Endothelial cell of umbilical vein (primary cell): ENCODE measurements at regions not wholly inside any gene's neighbourhood (a gene's known extent, or its start where the extent isn't known, plus 50 kb on each side); places are given as distances from the start of the nearest gene placed in this dataset.

ENCODE experiments used
- CTCF ChIP-seq, 2 donors: IDR thresholded peaks; 1 replicate in 1 of 2; 2 replicates in 1 of 2; pipeline ENCODE4 v1.5.1; 2011; ENCODE audit warnings: low read length in 2 of 2, mild to moderate bottlenecking in 2 of 2, moderate library complexity in 2 of 2, control low read depth in 1 of 2, inconsistent platforms in 1 of 2, low read depth in 1 of 2; ENCODE audit not compliant: insufficient read depth in 1 of 2; ENCODE audit errors: extremely low read depth in 1 of 2
- EZH2 ChIP-seq: IDR thresholded peaks from 2 replicates; pipeline ENCODE4 v1.6.1; 2012; ENCODE audit warnings: borderline replicate concordance, low read depth, mild to moderate bottlenecking, moderate library complexity, low read length, inconsistent platforms; ENCODE audit not compliant: severe bottlenecking
- FOS ChIP-seq: IDR thresholded peaks from 2 replicates; pipeline ENCODE4 v1.6.1; 2011; ENCODE audit warnings: mild to moderate bottlenecking, low read length, moderate library complexity, borderline replicate concordance; ENCODE audit not compliant: insufficient read depth
- GATA2 ChIP-seq: IDR thresholded peaks from 2 replicates; pipeline ENCODE4 v1.7.0; 2011; ENCODE audit warnings: low read depth, mild to moderate bottlenecking, moderate library complexity, mixed read lengths, low read length; ENCODE audit not compliant: insufficient read length, insufficient read depth
- JUN ChIP-seq: IDR thresholded peaks from 2 replicates; pipeline ENCODE4 v1.6.1; 2011; ENCODE audit warnings: borderline replicate concordance, low read depth; ENCODE audit not compliant: insufficient read length, insufficient read depth
- MYC ChIP-seq: IDR thresholded peaks from one replicate; pipeline ENCODE4 v1.6.1; 2011; ENCODE audit warnings: mild to moderate bottlenecking, low read depth, low read length
- POLR2A ChIP-seq: IDR thresholded peaks from 2 replicates; pipeline ENCODE4 v1.6.1; 2012; ENCODE audit warnings: low read depth, mild to moderate bottlenecking, control low read depth, low read length
- POLR2AphosphoS5 ChIP-seq: IDR thresholded peaks from 2 replicates; pipeline ENCODE4 v1.6.1; 2012; ENCODE audit warnings: low read depth, mild to moderate bottlenecking, control low read depth, low read length, moderate library complexity; ENCODE audit not compliant: insufficient read depth

- TF ChIP-seq CTCF (IDR thresholded peaks at IDR 0.05; ENCODE audit: extremely low read depth in 1 of 2, insufficient read depth in 1 of 2, low read depth in 1 of 2, low read length in 2 of 2) (no peak), JUN (no peak), POLR2AphosphoS5 (no peak), MYC (no peak), POLR2A (no peak), EZH2 (no peak), GATA2 (no peak), FOS (no peak)
These were observed 78.0 kb downstream of the INSIG2 start for GRCh38 chr2:118166242-118166641.
